MM.1S (cell line): ENCODE measurements at regions not wholly inside any gene's neighbourhood (a gene's known extent, or its start where the extent isn't known, plus 50 kb on each side); places are given as distances from the start of the nearest gene placed in this dataset.

ENCODE experiments used
- DNase-seq: peaks from one replicate; pipeline ENCODE4 v3.0.0-alpha.2; 2015
- H2AFZ ChIP-seq: fragments of 300-600 bp; sonication (generic); 2 replicates; pipeline ENCODE4 v1.6.0; 2016; ENCODE audit warnings: antibody characterized with exemption, low read length
- H3F3A ChIP-seq: fragments of 300-600 bp; sonication (generic); 2 replicates; pipeline ENCODE4 v1.6.1; 2016; ENCODE audit warnings: mild to moderate bottlenecking, antibody characterized with exemption, low read length, moderate library complexity, mixed read lengths; ENCODE audit not compliant: insufficient read depth
- H3K27ac ChIP-seq: fragments of 300-600 bp; sonication (generic); 2 replicates; pipeline ENCODE4 v1.5.1; 2016; ENCODE audit warnings: mild to moderate bottlenecking, low read length
- H3K27me3 ChIP-seq: fragments of 300-600 bp; sonication (generic); replicated peaks from 2 replicates; pipeline ENCODE4 v1.6.0; 2016; ENCODE audit warnings: low read length; ENCODE audit not compliant: insufficient read depth
- H3K36me3 ChIP-seq: fragments of 300-600 bp; sonication (generic); replicated peaks from 2 replicates; pipeline ENCODE4 v1.6.1; 2016; ENCODE audit warnings: mild to moderate bottlenecking, low read length, mixed read lengths; ENCODE audit not compliant: insufficient read depth
- H3K4me1 ChIP-seq: fragments of 300-600 bp; sonication (generic); 2 replicates; pipeline ENCODE4 v1.6.1; 2016; ENCODE audit warnings: low read length, mixed read lengths
- H3K4me2 ChIP-seq: fragments of 300-600 bp; sonication (generic); 2 replicates; pipeline ENCODE4 v1.6.0; 2016; ENCODE audit warnings: low read depth, low read length
- H3K4me3 ChIP-seq: fragments of 300-600 bp; sonication (generic); 2 replicates; pipeline ENCODE4 v1.5.1; 2016; ENCODE audit warnings: low read length, mixed read lengths
- H3K79me2 ChIP-seq: fragments of 300-600 bp; sonication (generic); 2 replicates; pipeline ENCODE4 v1.6.1; 2016; ENCODE audit warnings: mixed run types, low read length, mixed read lengths
- H3K9ac ChIP-seq: fragments of 300-600 bp; sonication (generic); 2 replicates; pipeline ENCODE4 v1.6.1; 2016; ENCODE audit warnings: low read length, mixed read lengths
- H3K9me2 ChIP-seq: fragments of 300-600 bp; sonication (generic); replicated peaks from 2 replicates; pipeline ENCODE4 v1.6.1; 2016; ENCODE audit warnings: mild to moderate bottlenecking, low read length, mixed read lengths; ENCODE audit not compliant: insufficient read depth
- H3K9me3 ChIP-seq: fragments of 300-600 bp; sonication (generic); replicated peaks from 2 replicates; pipeline ENCODE4 v1.6.1; 2016; ENCODE audit warnings: mild to moderate bottlenecking, low read length, mixed read lengths; ENCODE audit not compliant: insufficient read depth
- H4K20me1 ChIP-seq: fragments of 300-600 bp; sonication (generic); 2 replicates; pipeline ENCODE4 v1.6.1; 2016; ENCODE audit warnings: mild to moderate bottlenecking, low read length, moderate library complexity, mixed read lengths; ENCODE audit not compliant: insufficient read depth
- EZH2 ChIP-seq: fragments of 300-600 bp; sonication (generic); optimal IDR thresholded peaks from 2 replicates; pipeline ENCODE3; 2017; ENCODE audit warnings: low read depth, mild to moderate bottlenecking, antibody characterized with exemption, low read length, mixed read lengths
- EZH2phosphoT487 ChIP-seq: fragments of 300-600 bp; sonication (generic); IDR thresholded peaks from 2 replicates; pipeline ENCODE4 v1.6.1; 2018; ENCODE audit warnings: antibody characterized with exemption, low read length
- TF ChIP-seq, protein P1 (sequence below): fragments of 300-600 bp; sonication (generic); IDR thresholded peaks from 2 replicates; pipeline ENCODE4 v1.5.1; 2016; ENCODE audit warnings: antibody characterized with exemption, low read length, mixed read lengths

DNA sequence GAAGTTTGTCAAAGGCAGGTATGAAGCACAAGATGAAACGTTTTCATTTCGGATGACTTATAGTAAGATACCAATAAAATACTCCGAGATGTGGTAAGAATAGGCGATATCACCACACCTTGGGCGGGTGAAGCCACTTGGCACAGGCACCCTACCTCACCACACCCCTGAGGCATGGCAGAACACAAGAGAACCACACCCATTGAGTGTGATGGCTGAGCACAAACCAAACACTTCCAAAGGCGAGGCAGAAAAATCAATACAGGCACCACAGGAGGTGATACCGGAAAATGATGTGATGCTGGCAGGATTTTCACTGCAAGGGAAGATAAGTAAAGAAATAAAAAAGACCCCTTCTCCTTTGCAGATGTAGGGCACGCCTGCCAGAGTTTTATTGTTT, 332.9 kb upstream of the PRDM1 start:
- no peaks in the 10 kb centered on the region for H3K36me3 ChIP-seq
- TF ChIP-seq EZH2 = no peak
- no peak for TF ChIP-seq EZH2phosphoT487
- TF ChIP-seq, protein P1, sequence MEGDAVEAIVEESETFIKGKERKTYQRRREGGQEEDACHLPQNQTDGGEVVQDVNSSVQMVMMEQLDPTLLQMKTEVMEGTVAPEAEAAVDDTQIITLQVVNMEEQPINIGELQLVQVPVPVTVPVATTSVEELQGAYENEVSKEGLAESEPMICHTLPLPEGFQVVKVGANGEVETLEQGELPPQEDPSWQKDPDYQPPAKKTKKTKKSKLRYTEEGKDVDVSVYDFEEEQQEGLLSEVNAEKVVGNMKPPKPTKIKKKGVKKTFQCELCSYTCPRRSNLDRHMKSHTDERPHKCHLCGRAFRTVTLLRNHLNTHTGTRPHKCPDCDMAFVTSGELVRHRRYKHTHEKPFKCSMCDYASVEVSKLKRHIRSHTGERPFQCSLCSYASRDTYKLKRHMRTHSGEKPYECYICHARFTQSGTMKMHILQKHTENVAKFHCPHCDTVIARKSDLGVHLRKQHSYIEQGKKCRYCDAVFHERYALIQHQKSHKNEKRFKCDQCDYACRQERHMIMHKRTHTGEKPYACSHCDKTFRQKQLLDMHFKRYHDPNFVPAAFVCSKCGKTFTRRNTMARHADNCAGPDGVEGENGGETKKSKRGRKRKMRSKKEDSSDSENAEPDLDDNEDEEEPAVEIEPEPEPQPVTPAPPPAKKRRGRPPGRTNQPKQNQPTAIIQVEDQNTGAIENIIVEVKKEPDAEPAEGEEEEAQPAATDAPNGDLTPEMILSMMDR = no peak
- no peak overlapping the region for H3K4me3 ChIP-seq
- peaks cover 14% of the 10 kb centered on the region for H3K4me1 ChIP-seq
- H2AFZ ChIP-seq = no peak overlapping the region
- H3K9me2 ChIP-seq = no peaks in the 10 kb centered on the region
- H3K79me2 ChIP-seq = no peaks in the 10 kb centered on the region
- no peaks in the 10 kb centered on the region for H4K20me1 ChIP-seq
- H3K4me2 ChIP-seq = no peak overlapping the region
- no peaks in the 10 kb centered on the region for H3K9me3 ChIP-seq
- H3K27ac ChIP-seq = no peak overlapping the region
- no peaks in the 10 kb centered on the region for H3K27me3 ChIP-seq
- peaks cover 14% of the 10 kb centered on the region for H3F3A ChIP-seq
- no peak overlapping the region for H3K9ac ChIP-seq
- DNase-seq = no peak

DNA sequence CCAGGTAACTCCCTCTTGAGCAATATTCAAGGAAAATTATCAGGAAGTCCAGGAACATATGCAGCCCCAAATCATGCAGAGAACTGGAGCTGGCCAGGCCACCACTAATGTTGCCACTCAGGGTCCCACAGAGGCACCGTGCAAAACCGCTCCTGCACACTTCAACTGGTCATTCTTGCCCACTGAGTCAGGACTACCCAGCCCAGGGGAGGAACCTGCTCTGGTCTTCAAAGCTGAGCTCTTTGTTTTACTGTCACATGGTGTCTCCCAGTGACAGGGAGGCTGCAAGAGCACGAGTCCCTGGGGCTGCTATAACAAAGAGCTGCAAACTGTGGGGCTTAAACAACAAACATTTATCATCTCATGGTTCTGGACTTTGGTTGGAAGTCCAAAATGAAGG, 336.0 kb upstream of the PRDM1 start:
- H3K4me3 ChIP-seq = no peak overlapping the region
- H4K20me1 ChIP-seq = no peaks in the 10 kb centered on the region
- H3K9me2 ChIP-seq = no peaks in the 10 kb centered on the region
- no peaks in the 10 kb centered on the region for H3F3A ChIP-seq
- no peak overlapping the region for H3K9ac ChIP-seq
- no peaks in the 10 kb centered on the region for H3K36me3 ChIP-seq
- 0 out of 2 replicates have a peak, but pooled peaks cover 2% of the 10 kb centered on the region for H3K4me1 ChIP-seq
- no peak overlapping the region for H2AFZ ChIP-seq
- H3K27ac ChIP-seq = no peak overlapping the region
- no peak overlapping the region for H3K4me2 ChIP-seq
- no peaks in the 10 kb centered on the region for H3K27me3 ChIP-seq
- no peaks in the 10 kb centered on the region for H3K9me3 ChIP-seq
- H3K79me2 ChIP-seq = no peaks in the 10 kb centered on the region
- no peak for DNase-seq
- TF ChIP-seq, protein P1 = no peak
- TF ChIP-seq EZH2 = no peak
- TF ChIP-seq EZH2phosphoT487 = no peak

DNA sequence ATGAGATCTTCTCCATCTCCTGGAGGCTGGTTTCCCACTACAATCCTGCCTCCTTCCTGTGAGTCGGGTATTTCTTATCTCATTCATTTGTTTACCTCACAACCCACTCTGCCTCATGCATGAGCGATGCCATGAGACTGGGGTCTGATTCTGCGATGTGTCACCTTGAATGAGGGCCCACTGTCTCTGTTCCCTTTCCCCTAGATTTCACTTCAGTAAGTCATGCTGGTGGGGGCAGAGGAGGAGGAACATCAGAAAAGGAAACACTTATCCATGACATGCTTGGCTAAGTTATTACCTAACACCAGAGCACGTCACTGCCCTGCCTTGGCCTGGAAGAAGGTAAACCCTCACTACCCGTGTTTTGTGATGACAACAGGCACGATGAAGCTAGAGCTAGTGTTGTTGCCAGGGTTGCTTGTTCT, 337.4 kb upstream of the PRDM1 start:
- no peak overlapping the region for H3K9ac ChIP-seq
- H2AFZ ChIP-seq = no peak overlapping the region
- TF ChIP-seq, protein P1 = no peak
- TF ChIP-seq EZH2 = no peak
- no peaks in the 10 kb centered on the region for H3K9me3 ChIP-seq
- H3K9me2 ChIP-seq = no peaks in the 10 kb centered on the region
- no peaks in the 10 kb centered on the region for H3K27me3 ChIP-seq
- no peak for DNase-seq
- H4K20me1 ChIP-seq = no peaks in the 10 kb centered on the region
- no peak overlapping the region for H3K4me3 ChIP-seq
- H3K36me3 ChIP-seq = no peaks in the 10 kb centered on the region
- H3K79me2 ChIP-seq = no peaks in the 10 kb centered on the region
- 0 out of 2 replicates have a peak, but pooled peaks cover 2% of the 10 kb centered on the region for H3K4me1 ChIP-seq
- H3F3A ChIP-seq = no peaks in the 10 kb centered on the region
- H3K4me2 ChIP-seq = no peak overlapping the region
- no peak overlapping the region for H3K27ac ChIP-seq
